NB4 (cell line): ENCODE measurements at regions not wholly inside any gene's neighbourhood (a gene's known extent, or its start where the extent isn't known, plus 50 kb on each side); places are given as distances from the start of the nearest gene placed in this dataset.

Experiments used
- DNase-seq: peaks from one replicate; pipeline ENCODE4 v3.0.0; 2010; ENCODE audit warnings: low read depth
- H3K4me3 ChIP-seq: one replicate; pipeline ENCODE4 v1.5.1; 2011; ENCODE audit warnings: mild to moderate bottlenecking, low read depth, low read length, moderate library complexity
- MYC ChIP-seq: IDR thresholded peaks from 2 replicates; pipeline ENCODE4 v1.6.1; 2011; ENCODE audit warnings: low read depth, low read length
- POLR2A ChIP-seq: IDR thresholded peaks from 2 replicates; pipeline ENCODE4 v1.6.1; 2011; ENCODE audit warnings: mild to moderate bottlenecking; ENCODE audit not compliant: insufficient read length; ENCODE audit errors: extremely low read depth
- TF ChIP-seq, protein P1 (sequence below): IDR thresholded peaks from one replicate; pipeline ENCODE4 v1.5.1; 2012; ENCODE audit warnings: low read depth, low read length
- TF ChIP-seq, protein P2 (sequence below): IDR thresholded peaks from 2 replicates; pipeline ENCODE4 v1.6.1; 2011; ENCODE audit warnings: low read depth, low read length

DNA sequence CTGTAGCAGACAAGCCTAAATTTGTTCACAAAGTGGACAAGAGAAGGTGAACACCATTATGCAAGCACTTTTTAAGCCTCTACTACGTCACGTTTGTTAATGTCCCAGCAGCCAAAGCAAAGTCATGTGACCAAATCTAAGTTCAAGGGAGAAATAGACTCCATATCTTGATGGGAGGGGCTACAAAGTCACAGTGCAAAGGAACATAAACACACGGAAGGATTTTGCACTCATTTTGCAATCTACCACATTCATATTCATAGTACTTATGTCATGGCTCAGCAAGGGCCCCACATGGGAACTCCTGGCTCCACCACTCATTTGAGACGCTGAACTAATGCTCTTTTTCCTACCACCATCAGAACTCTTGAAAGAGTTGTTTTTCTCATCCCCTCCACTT lies 139.0 kb upstream of the JADE1 start:
- H3K4me3 ChIP-seq = no peak overlapping the region
- no peak for DNase-seq
- TF ChIP-seq, protein P1, sequence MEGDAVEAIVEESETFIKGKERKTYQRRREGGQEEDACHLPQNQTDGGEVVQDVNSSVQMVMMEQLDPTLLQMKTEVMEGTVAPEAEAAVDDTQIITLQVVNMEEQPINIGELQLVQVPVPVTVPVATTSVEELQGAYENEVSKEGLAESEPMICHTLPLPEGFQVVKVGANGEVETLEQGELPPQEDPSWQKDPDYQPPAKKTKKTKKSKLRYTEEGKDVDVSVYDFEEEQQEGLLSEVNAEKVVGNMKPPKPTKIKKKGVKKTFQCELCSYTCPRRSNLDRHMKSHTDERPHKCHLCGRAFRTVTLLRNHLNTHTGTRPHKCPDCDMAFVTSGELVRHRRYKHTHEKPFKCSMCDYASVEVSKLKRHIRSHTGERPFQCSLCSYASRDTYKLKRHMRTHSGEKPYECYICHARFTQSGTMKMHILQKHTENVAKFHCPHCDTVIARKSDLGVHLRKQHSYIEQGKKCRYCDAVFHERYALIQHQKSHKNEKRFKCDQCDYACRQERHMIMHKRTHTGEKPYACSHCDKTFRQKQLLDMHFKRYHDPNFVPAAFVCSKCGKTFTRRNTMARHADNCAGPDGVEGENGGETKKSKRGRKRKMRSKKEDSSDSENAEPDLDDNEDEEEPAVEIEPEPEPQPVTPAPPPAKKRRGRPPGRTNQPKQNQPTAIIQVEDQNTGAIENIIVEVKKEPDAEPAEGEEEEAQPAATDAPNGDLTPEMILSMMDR = no peak
- TF ChIP-seq POLR2A (no peak), MYC (no peak)
- TF ChIP-seq, protein P2, sequence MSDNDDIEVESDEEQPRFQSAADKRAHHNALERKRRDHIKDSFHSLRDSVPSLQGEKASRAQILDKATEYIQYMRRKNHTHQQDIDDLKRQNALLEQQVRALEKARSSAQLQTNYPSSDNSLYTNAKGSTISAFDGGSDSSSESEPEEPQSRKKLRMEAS = no peak

DNA sequence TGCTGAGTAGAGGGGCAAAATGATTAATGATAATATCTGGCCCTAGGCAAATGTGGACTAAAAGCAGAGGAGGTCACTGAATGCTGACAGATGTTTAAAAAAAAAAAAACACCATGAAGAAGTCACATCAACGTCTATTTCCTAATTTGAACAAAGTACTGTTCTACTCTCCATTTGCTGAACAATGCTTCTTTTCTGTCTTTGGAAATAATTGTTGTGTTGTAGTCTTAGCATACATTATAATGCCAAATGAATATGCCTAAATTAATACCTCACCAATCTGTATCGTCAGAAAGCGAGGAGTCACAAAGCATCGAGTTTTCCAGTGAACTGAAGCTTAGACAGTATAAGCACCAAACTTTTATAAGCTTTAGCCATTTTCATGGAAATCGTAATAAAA lies 140.9 kb upstream of the JADE1 start:
- no peak for TF ChIP-seq POLR2A
- TF ChIP-seq, protein P2 = no peak
- TF ChIP-seq, protein P1 = no peak
- no peak for TF ChIP-seq MYC
- no peak for DNase-seq
- H3K4me3 ChIP-seq = no peak overlapping the region

DNA sequence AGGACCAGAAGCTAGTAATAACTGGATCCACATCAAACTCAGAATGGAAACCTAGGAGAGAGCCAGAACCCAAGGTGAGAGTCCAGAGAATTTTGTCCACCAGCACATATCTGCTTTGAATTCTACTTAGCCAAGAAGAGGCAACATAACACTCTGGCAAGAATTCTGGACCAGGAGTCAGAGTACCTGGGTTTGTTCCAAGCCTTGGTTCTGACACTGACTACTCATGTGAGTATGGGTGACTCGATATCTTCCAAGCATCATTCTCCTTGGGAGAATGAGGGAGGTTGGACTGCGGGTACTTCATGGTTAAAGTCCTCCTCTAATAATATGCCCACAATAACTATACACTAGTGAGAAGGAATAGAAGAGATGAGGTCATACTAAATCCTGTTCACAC lies 144.0 kb upstream of the JADE1 start:
- DNase-seq = no peak
- TF ChIP-seq, protein P1 = no peak
- TF ChIP-seq, protein P2 = no peak
- H3K4me3 ChIP-seq = no peak overlapping the region

DNA sequence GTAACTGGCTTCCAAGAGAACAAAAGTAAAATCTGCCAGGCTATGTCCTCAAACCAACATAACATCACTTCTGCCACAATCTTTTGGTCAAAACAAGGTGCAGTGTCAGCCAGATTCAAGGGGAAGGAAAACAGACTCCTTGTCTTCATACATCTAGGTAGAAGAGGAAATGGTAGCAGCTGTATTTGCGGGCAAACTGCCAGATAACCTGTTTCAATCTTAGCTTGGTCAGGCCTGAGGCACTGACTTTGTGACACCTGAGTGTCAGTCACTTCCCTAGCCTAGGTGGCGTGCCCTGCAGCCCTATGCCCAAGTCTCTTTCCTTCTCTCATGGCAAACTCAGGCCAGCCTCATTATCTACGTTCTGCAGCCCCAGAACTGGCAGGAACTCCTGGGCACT lies 146.2 kb upstream of the JADE1 start:
- DNase-seq = no peak
- TF ChIP-seq, protein P2 = no peak
- TF ChIP-seq POLR2A (no peak), MYC (no peak)
- TF ChIP-seq, protein P1 = no peak

DNA sequence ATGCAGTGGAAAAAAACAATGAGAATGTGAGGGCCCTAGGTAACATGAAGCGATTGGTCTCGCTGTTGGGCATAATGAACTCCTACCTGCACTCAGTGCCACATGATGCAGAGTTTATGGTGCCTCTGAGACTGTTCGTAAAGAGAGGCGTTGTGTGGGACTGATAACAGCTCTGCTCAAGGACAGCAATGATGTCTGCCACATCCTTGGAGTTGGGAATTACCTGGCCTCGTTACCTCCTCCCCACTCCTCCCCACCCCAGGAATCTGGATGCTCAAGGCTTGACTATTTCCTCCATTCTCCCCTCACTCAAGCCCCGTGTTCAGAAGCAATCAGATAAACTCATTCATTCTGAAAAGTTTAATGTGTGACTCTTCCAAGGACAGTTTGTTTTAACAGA lies 148.0 kb upstream of the JADE1 start:
- H3K4me3 ChIP-seq = no peak overlapping the region
- no peak for DNase-seq
- TF ChIP-seq MYC (no peak), POLR2A (no peak)
- TF ChIP-seq, protein P1 = no peak
- TF ChIP-seq, protein P2 = no peak

More for the DNA sequence above, 146.2 kb upstream of the JADE1 start:
- H3K4me3 ChIP-seq = no peak overlapping the region
